HUES6 (cell line): ENCODE measurements at regions not wholly inside any gene's neighbourhood (a gene's known extent, or its start where the extent isn't known, plus 50 kb on each side); places are given as distances from the start of the nearest gene placed in this dataset.
"Not testable (repeated sequence)": the region's sequence is repeated elsewhere in the genome, so short reads cannot be mapped to it uniquely, and the experiment has no call there.

Experiments used
- H3K27ac ChIP-seq: 2 replicates; pipeline ENCODE4 v1.7.0; 2013; ENCODE audit warnings: low read depth, mild to moderate bottlenecking, low read length, inconsistent platforms
- H3K27me3 ChIP-seq: 2 replicates; pipeline ENCODE4 v1.6.1; 2013; ENCODE audit warnings: low read length; ENCODE audit not compliant: control insufficient read depth, insufficient read depth
- H3K36me3 ChIP-seq: 2 replicates; pipeline ENCODE4 v1.6.1; 2013; ENCODE audit warnings: low read length; ENCODE audit not compliant: control insufficient read depth, insufficient read depth
- H3K4me1 ChIP-seq: 2 replicates; pipeline ENCODE4 v1.6.1; 2013; ENCODE audit warnings: low read length; ENCODE audit not compliant: control insufficient read depth, insufficient read depth
- H3K4me3 ChIP-seq: 2 replicates; pipeline ENCODE4 v1.5.1; 2013; ENCODE audit warnings: low read depth, low read length
- H3K9ac ChIP-seq: one replicate; pipeline ENCODE4 v1.6.1; 2013; ENCODE audit warnings: mild to moderate bottlenecking, low read length
- H3K9me3 ChIP-seq: 2 replicates; pipeline ENCODE4 v1.6.1; 2013; ENCODE audit warnings: low read depth, low read length; ENCODE audit not compliant: control insufficient read depth, insufficient read depth

GRCh38 chr21:5013455-5014304 lies 5507.7 kb upstream of the TPTE start:
- H3K4me3 ChIP-seq, H3K27me3 ChIP-seq, H3K9me3 ChIP-seq, H3K9ac ChIP-seq, H3K4me1 ChIP-seq, H3K27ac ChIP-seq, H3K36me3 ChIP-seq: not testable (repeated sequence)

GRCh38 chr21:5015187-5015586 lies 5506.2 kb upstream of the TPTE start:
- not testable (repeated sequence) for H3K4me1 ChIP-seq, H3K4me3 ChIP-seq, H3K9ac ChIP-seq, H3K27ac ChIP-seq, H3K36me3 ChIP-seq, H3K9me3 ChIP-seq, H3K27me3 ChIP-seq

DNA sequence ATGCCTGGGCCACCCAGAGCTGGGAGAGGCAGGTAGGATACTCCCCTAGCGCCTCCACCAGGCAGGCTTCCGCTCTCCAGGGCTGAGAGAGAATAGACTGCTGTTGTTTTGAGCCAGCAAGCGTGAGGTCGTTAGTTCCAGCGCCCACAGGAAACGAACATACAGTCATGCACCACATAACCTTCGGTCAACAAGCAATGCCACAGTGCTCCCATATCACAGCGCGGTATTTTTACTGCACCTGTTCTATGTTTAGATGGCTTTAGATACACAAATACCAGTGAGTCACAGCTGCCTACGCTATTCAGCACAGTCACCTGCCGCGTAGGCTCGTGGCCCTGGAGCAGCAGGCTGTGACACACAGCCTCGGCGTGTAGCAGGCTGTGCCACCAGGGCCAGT lies 5502.3 kb upstream of the TPTE start:
- H3K4me1 ChIP-seq, H3K9ac ChIP-seq, H3K4me3 ChIP-seq, H3K27me3 ChIP-seq, H3K9me3 ChIP-seq, H3K36me3 ChIP-seq, H3K27ac ChIP-seq: not testable (repeated sequence)

GRCh38 chr21:5021815-5022214 lies 5499.6 kb upstream of the TPTE start:
- not testable (repeated sequence) for H3K36me3 ChIP-seq, H3K27me3 ChIP-seq, H3K9me3 ChIP-seq, H3K4me1 ChIP-seq, H3K27ac ChIP-seq, H3K4me3 ChIP-seq, H3K9ac ChIP-seq

DNA sequence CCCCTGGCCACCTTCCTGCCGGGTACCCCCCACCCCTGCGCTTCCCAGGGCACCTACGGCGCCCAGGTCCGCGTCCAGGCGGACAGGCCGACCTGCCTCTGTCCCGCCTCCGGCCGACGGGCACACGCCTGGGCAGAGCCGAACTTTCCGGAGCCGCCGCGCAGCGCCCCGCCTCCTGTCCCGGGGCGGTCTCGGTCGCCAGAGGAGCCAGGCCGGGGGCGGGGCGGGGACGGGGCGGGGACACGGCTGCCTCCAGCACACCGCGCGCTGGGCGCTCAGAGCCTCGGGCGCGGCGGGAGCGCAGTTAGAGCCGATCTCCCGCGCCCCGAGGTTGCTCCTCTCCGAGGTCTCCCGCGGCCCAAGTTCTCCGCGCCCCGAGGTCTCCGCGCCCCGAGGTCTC lies 5499.1 kb upstream of the TPTE start:
- not testable (repeated sequence) for H3K9me3 ChIP-seq, H3K36me3 ChIP-seq, H3K27ac ChIP-seq, H3K4me1 ChIP-seq, H3K27me3 ChIP-seq, H3K4me3 ChIP-seq, H3K9ac ChIP-seq

GRCh38 chr21:5022748-5023147 lies 5498.6 kb upstream of the TPTE start:
- not testable (repeated sequence) for H3K4me1 ChIP-seq, H3K36me3 ChIP-seq, H3K9ac ChIP-seq, H3K9me3 ChIP-seq, H3K27ac ChIP-seq, H3K4me3 ChIP-seq, H3K27me3 ChIP-seq

- H3K9me3 ChIP-seq, H3K4me1 ChIP-seq, H3K27me3 ChIP-seq, H3K9ac ChIP-seq, H3K27ac ChIP-seq, H3K36me3 ChIP-seq, H3K4me3 ChIP-seq: not testable (repeated sequence)
These were observed 5486.2 kb upstream of the TPTE start for GRCh38 chr21:5035147-5035546.

GRCh38 chr21:5035587-5035986 lies 5485.8 kb upstream of the TPTE start:
- H3K27me3 ChIP-seq, H3K9ac ChIP-seq, H3K4me1 ChIP-seq, H3K9me3 ChIP-seq, H3K4me3 ChIP-seq, H3K36me3 ChIP-seq, H3K27ac ChIP-seq: not testable (repeated sequence)

GRCh38 chr21:5037606-5038331 lies 5483.6 kb upstream of the TPTE start:
- not testable (repeated sequence) for H3K36me3 ChIP-seq, H3K4me3 ChIP-seq, H3K27me3 ChIP-seq, H3K4me1 ChIP-seq, H3K9ac ChIP-seq, H3K27ac ChIP-seq, H3K9me3 ChIP-seq

GRCh38 chr21:5039926-5040325 lies 5481.5 kb upstream of the TPTE start:
- H3K9me3 ChIP-seq, H3K27me3 ChIP-seq, H3K4me3 ChIP-seq, H3K27ac ChIP-seq, H3K4me1 ChIP-seq, H3K9ac ChIP-seq, H3K36me3 ChIP-seq: not testable (repeated sequence)

GRCh38 chr21:5042583-5042982 lies 5478.8 kb upstream of the TPTE start:
- H3K4me1 ChIP-seq, H3K9ac ChIP-seq, H3K36me3 ChIP-seq, H3K4me3 ChIP-seq, H3K27ac ChIP-seq, H3K9me3 ChIP-seq, H3K27me3 ChIP-seq: not testable (repeated sequence)
